Thyroid gland (tissue), 4 donors: ENCODE measurements at regions not wholly inside any gene's neighbourhood (a gene's known extent, or its start where the extent isn't known, plus 50 kb on each side); places are given as distances from the start of the nearest gene placed in this dataset.
"Not testable (repeated sequence)": the region's sequence is repeated elsewhere in the genome, so short reads cannot be mapped to it uniquely, and the experiment has no call there.

Experiments used
- DNase-seq, 2 donors: peaks; one replicate each; pipeline ENCODE4 v3.0.0-alpha.2; 2019
- H3K27ac ChIP-seq, 3 donors: fragments of 200-600 bp; sonication (generic); 1 replicate in 2 of 3; 2 replicates in 1 of 3; pipeline ENCODE4 v1.5.1; 2016 to 2019; ENCODE audit warnings: mild to moderate bottlenecking in 1 of 3, moderate library complexity in 1 of 3
- H3K27me3 ChIP-seq: fragments of 200-600 bp; sonication (generic); one replicate; pipeline ENCODE4 v1.5.1; 2019
- H3K36me3 ChIP-seq, 2 donors: fragments of 200-600 bp; sonication (generic); one replicate each; pipeline ENCODE4 v1.5.1; 2016 to 2019
- H3K4me1 ChIP-seq, 2 donors: fragments of 200-600 bp; sonication (generic); one replicate each; pipeline ENCODE4 v1.5.1; 2017 to 2019
- H3K4me3 ChIP-seq, 3 donors: fragments of 200-600 bp; sonication (generic); replicated peaks in 1 of 3; 1 replicate in 2 of 3; 2 replicates in 1 of 3; pipeline ENCODE4 v1.5.1; 2016; ENCODE audit warnings: mild to moderate bottlenecking in 1 of 3
- H3K9me3 ChIP-seq: fragments of 200-600 bp; sonication (generic); one replicate; pipeline ENCODE4 v1.5.1; 2017
- POLR2A ChIP-seq, 2 donors: fragments of 450-650 bp; IDR thresholded peaks; one replicate each; pipeline ENCODE4 v1.6.1; 2017; ENCODE audit warnings: antibody characterized with exemption in 2 of 2, mild to moderate bottlenecking in 2 of 2, moderate library complexity in 1 of 2
- WGBS, 2 donors: methylation state at CpG; one replicate each; pipeline ENCODE4 v1.1.5; 2017; 5-methylcytosine and 5-hydroxymethylcytosine counted together
- intact Hi-C: fragments of 100-400 bp; cut with DNase I; formaldehyde crosslinking; loops from one replicate; pipeline ENCODE4 v1.15.1; 2023
- TF ChIP-seq, protein P1 (sequence below), 6 experiments: fragments of 200-600 bp in 3 of 6; fragments of 450-650 bp in 3 of 6; sonication (generic) in 3 of 6; IDR thresholded peaks; one replicate each; pipeline ENCODE4 v1.5.1; 2016 to 2019; ENCODE audit warnings: antibody characterized with exemption in 6 of 6, mild to moderate bottlenecking in 2 of 6, inconsistent platforms in 1 of 6, moderate library complexity in 1 of 6

DNA sequence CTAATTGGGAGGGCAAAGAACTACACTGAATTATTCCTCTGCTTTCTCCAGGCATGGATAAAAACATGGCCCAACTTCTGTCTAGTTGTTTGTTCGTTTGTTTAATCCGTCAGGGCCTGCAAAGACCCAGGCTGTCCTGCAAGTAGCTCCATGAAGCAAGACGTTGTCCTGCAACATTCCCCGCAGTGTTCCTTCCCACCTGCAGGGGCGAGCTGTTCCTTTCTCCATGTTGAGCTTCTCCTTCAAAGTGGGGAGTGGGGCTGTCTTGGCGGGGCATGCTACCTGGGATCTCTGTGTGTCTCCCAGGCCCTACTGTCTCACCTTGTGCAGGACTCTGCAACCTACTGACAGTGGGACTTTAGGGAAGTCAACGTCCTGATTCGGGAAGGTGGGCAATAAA lies 264.0 kb upstream of the SMIM21 start:
- TF ChIP-seq, protein P1, sequence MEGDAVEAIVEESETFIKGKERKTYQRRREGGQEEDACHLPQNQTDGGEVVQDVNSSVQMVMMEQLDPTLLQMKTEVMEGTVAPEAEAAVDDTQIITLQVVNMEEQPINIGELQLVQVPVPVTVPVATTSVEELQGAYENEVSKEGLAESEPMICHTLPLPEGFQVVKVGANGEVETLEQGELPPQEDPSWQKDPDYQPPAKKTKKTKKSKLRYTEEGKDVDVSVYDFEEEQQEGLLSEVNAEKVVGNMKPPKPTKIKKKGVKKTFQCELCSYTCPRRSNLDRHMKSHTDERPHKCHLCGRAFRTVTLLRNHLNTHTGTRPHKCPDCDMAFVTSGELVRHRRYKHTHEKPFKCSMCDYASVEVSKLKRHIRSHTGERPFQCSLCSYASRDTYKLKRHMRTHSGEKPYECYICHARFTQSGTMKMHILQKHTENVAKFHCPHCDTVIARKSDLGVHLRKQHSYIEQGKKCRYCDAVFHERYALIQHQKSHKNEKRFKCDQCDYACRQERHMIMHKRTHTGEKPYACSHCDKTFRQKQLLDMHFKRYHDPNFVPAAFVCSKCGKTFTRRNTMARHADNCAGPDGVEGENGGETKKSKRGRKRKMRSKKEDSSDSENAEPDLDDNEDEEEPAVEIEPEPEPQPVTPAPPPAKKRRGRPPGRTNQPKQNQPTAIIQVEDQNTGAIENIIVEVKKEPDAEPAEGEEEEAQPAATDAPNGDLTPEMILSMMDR (IDR thresholded peaks at IDR 0.05), result no peak
- TF ChIP-seq POLR2A (IDR thresholded peaks at IDR 0.05), result no peak
- intact Hi-C loops, result no loop called here
- Histone ChIP-seq H3K27ac (no peak overlapping the region), H3K4me1 (no peaks in the 10 kb centered on the region), H3K36me3 (no peaks in the 10 kb centered on the region), H3K9me3 (no peaks in the 10 kb centered on the region), H3K27me3 (no peaks in the 10 kb centered on the region), H3K4me3 (no peak overlapping the region)
- WGBS, 2 donors, result 91 to 95% methylated on average over 8 of the region's 8 CpGs
- no peak for DNase-seq

DNA sequence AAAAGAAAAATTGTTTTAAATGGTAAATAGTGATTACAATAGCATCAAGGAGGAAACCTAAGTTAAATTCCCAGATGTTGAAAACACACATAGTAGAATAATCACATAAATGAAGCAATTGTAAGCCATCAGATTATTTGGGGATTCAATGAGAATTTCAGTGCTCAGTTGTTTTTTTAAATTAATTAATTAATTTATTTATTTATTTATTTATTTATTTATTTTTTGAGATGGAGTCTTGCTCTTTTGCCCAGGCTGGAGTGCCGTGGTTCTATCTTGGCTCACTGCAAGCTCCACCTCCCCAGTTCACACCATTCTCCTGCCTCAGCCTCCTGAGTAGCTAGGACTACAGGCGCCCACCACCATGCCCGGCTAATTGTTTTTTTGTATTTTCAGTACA lies 262.8 kb upstream of the SMIM21 start:
- H3K4me3 ChIP-seq, H3K36me3 ChIP-seq, H3K4me1 ChIP-seq, DNase-seq, H3K27ac ChIP-seq, intact Hi-C loops, H3K9me3 ChIP-seq, H3K27me3 ChIP-seq: not testable (repeated sequence)
- WGBS, 2 donors, result 97 to 98% methylated on average over 3 of the region's 3 CpGs

DNA sequence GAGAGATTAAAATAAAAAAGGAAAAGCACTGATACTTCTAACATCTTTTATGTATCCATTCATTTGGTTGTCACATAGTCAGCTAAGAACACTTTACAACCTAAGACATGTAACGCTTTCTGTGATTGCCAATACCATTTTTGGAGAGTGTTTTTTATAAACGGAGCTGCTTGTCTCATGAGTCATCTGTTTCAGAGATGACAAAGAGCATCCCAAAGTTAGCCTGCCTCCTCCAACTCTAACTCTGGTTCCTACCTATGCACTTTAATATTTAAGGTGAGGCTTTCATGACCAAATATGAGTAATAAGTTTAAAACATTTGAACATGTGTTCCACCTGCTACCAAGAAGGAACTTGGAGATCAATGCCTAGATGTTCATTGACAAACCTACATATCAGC lies 260.1 kb upstream of the SMIM21 start:
- no peak for TF ChIP-seq POLR2A (IDR thresholded peaks at IDR 0.05)
- TF ChIP-seq, protein P1 (IDR thresholded peaks at IDR 0.05), result no peak
- DNase-seq, result no peak
- WGBS, 2 donors, result 83 to 84% methylated on average over 2 of the region's 2 CpGs
- Histone ChIP-seq H3K9me3 (no peaks in the 10 kb centered on the region), H3K27ac (no peak overlapping the region), H3K36me3 (no peaks in the 10 kb centered on the region), H3K4me3 (no peak overlapping the region), H3K4me1 (no peaks in the 10 kb centered on the region), H3K27me3 (no peaks in the 10 kb centered on the region)
- intact Hi-C loops, result no loop called here

DNA sequence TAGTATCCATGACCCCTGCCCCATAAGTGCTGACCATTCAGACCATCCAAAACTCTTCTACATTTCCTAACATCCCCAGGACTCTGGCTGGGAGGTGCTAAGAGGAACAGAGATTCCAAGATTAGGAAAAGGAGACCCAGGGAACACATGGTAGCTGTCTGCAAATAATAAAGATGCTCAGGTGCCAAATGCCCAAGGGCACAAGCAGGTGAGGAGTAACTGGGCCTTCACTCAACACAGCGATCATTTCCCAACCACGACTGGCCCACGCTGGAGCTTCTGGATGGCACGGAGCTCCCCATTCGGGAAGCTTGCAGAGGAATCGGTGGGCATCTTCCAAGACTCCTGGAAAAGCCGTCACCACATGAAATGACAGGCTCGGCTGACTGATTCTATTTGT lies 255.9 kb upstream of the SMIM21 start:
- H3K36me3 ChIP-seq, result no peaks in the 10 kb centered on the region
- DNase-seq, result no peak
- H3K27ac ChIP-seq, result no peak overlapping the region
- TF ChIP-seq, protein P1 (IDR thresholded peaks at IDR 0.05), result no peak
- no peak for TF ChIP-seq POLR2A (IDR thresholded peaks at IDR 0.05)
- intact Hi-C loops, result no loop called here
- peaks cover 5 to 6% of the 10 kb centered on the region in 2 donors for H3K4me1 ChIP-seq
- 92 to 97% methylated on average over 8 of the region's 8 CpGs for WGBS, 2 donors
- no peak overlapping the region for H3K4me3 ChIP-seq
- H3K9me3 ChIP-seq, result no peaks in the 10 kb centered on the region
- H3K27me3 ChIP-seq, result no peaks in the 10 kb centered on the region

DNA sequence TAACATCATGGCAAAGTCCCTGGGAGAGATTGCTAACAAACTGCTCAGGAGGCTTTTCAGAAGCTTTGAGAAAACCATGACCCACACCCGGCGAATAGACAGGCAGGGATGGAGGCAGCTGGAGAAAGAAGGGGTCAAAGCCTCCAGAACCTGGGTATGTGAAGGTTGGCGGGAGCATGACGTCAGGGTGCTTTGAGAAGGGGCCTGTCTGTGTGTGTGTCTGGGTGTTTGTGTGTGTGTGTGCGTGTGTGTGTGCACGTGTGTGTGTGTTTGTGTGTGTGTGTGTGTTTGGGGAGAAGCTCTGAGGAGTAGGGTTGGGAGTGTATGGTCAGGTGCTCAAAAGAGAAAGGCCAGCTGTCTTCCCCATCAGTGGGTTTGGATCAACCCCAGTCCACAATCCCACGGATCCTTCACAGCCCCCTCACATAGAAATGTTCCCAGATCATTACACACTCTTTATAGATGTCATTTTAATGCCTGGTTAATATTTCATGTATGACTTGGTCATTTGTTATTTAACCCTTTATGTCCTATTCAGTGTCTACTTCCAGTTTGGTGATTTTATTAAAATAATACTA lies 254.1 kb upstream of the SMIM21 start:
- intact Hi-C loops, result no loop called here
- TF ChIP-seq, protein P1 (IDR thresholded peaks at IDR 0.05), result no peak
- TF ChIP-seq POLR2A (IDR thresholded peaks at IDR 0.05), result no peak
- 92 to 94% methylated on average over 7 of the region's 7 CpGs for WGBS, 2 donors
- no peak for DNase-seq
- no peak overlapping the region for H3K4me3 ChIP-seq
- H3K36me3 ChIP-seq, result no peaks in the 10 kb centered on the region
- no peak overlapping the region for H3K27ac ChIP-seq
- H3K9me3 ChIP-seq, result no peaks in the 10 kb centered on the region
- no peaks in the 10 kb centered on the region for H3K27me3 ChIP-seq
- H3K4me1 ChIP-seq, result peaks cover 6 to 15% of the 10 kb centered on the region in 2 donors

DNA sequence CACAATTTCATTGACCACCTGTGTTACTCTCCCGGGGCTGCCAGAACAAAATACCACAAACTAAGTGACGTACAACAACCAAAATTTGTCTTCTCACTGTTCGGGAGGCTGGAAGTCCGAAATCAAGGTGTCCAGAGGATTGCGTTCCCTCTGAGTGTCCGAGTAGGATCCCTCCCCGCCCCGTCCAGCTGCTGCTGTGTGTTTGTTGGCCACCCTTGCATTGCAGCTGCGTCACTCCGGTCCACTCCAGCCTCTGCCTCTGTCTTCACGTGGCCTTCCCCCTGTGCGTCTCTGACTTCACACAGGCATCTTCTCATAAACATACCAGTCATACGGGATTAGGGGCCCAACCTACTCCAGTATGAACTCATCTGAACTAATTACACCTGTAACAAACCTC lies 251.8 kb upstream of the SMIM21 start:
- no peaks in the 10 kb centered on the region for H3K27me3 ChIP-seq
- peaks cover 6 to 15% of the 10 kb centered on the region in 2 donors for H3K4me1 ChIP-seq
- TF ChIP-seq POLR2A (IDR thresholded peaks at IDR 0.05), result no peak
- TF ChIP-seq, protein P1 (IDR thresholded peaks at IDR 0.05), result no peak
- no peaks in the 10 kb centered on the region for H3K36me3 ChIP-seq
- DNase-seq, result no peak
- no peak overlapping the region for H3K4me3 ChIP-seq
- no peaks in the 10 kb centered on the region for H3K9me3 ChIP-seq
- intact Hi-C loops, result no loop called here
- H3K27ac ChIP-seq, result no peak overlapping the region
- 86 to 88% methylated on average over 13 of the region's 13 CpGs for WGBS, 2 donors
